Esophagus muscularis mucosa (tissue), 3 donors: ENCODE measurements at regions not wholly inside any gene's neighbourhood (a gene's known extent, or its start where the extent isn't known, plus 50 kb on each side); places are given as distances from the start of the nearest gene placed in this dataset.

Experiments
- POLR2A ChIP-seq: fragments of 450-650 bp; IDR thresholded peaks from one replicate; pipeline ENCODE4 v1.6.1; 2017; ENCODE audit warnings: antibody characterized with exemption, moderate library complexity, mild to moderate bottlenecking, low read depth
- TF ChIP-seq, protein P1 (sequence below), 3 experiments: fragments of 200-600 bp in 2 of 3; fragments of 450-650 bp in 1 of 3; sonication (generic) in 2 of 3; IDR thresholded peaks; one replicate each; pipeline ENCODE4 v1.5.1; 2017 to 2019; ENCODE audit warnings: antibody characterized with exemption in 3 of 3, mild to moderate bottlenecking in 2 of 3, moderate library complexity in 1 of 3

DNA sequence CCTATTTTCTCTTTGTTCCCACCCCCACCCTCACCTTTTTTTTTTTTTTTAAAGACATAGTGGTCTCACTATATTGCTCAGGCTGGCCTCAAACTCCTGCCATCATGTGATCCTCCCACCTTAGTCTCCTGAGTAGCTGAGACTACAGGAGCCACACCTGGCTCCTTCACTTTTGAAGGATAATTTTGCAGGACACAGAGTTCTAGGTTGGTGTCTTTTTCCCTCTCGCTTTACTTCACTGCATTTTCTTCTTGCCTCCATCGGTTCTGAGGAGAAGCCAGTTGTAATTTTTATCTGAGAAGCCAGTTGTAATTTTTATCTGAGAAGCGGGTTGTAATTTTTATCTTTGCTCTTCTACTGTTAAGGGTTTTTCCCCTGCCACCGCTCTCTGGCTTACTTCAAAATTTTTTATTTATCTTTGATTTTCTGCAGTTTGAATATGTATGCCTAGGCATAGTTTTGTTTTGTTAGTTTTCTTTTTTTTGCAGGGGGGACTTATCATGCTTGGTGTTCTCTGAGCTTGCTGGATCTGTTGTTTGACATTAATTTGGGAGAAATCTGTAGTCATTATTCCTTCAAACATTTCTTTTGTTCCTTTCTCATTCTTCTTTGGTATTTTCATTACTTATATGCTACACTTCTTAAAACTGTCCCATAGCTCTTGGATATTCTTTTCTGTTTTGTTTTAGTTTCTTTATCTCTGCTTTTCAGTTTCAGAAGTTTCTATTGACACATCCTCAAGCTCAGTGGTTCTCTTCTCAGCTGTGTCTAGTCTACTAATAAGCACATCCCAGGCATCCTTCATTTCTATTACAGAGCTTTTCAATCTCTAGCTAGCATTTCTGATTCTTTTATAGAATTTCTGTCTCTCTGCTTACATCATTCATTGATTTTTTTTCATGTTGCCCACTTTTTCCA lies 148.2 kb upstream of the CHD1 start:
- TF ChIP-seq POLR2A, result no peak
- TF ChIP-seq, protein P1, sequence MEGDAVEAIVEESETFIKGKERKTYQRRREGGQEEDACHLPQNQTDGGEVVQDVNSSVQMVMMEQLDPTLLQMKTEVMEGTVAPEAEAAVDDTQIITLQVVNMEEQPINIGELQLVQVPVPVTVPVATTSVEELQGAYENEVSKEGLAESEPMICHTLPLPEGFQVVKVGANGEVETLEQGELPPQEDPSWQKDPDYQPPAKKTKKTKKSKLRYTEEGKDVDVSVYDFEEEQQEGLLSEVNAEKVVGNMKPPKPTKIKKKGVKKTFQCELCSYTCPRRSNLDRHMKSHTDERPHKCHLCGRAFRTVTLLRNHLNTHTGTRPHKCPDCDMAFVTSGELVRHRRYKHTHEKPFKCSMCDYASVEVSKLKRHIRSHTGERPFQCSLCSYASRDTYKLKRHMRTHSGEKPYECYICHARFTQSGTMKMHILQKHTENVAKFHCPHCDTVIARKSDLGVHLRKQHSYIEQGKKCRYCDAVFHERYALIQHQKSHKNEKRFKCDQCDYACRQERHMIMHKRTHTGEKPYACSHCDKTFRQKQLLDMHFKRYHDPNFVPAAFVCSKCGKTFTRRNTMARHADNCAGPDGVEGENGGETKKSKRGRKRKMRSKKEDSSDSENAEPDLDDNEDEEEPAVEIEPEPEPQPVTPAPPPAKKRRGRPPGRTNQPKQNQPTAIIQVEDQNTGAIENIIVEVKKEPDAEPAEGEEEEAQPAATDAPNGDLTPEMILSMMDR (IDR thresholded peaks at IDR 0.05), result no peak
